Lung (tissue), 11 donors: ENCODE measurements at regions not wholly inside any gene's neighbourhood (a gene's known extent, or its start where the extent isn't known, plus 50 kb on each side); places are given as distances from the start of the nearest gene placed in this dataset.

Experiments used
- ATAC-seq: fragments of 200-7000 bp; cut with Tn5 transposase; one replicate; pipeline ENCODE4 v1.9.1; 2020; ENCODE audit warnings: moderate number of reproducible peaks; ENCODE audit not compliant: insufficient read depth, low FRiP score
- DNase-seq, 3 donors: peaks; one replicate each; pipeline ENCODE4 v3.0.0-alpha.2; 2013 to 2017
- H3K27ac ChIP-seq, 2 donors: one replicate each; pipeline ENCODE4 v1.5.1; 2013; ENCODE audit warnings: mild to moderate bottlenecking in 2 of 2, moderate library complexity in 2 of 2, control low read depth in 1 of 2, inconsistent platforms in 1 of 2, low read depth in 1 of 2, low read length in 1 of 2
- H3K27me3 ChIP-seq, 3 donors: one replicate each; pipeline ENCODE4 v1.5.1; 2013; ENCODE audit warnings: low read length in 2 of 3; ENCODE audit not compliant: control insufficient read depth in 3 of 3, insufficient read depth in 3 of 3
- H3K36me3 ChIP-seq, 4 donors: one replicate each; pipeline ENCODE4 v1.5.1; 2013; ENCODE audit warnings: low read length in 4 of 4, mild to moderate bottlenecking in 1 of 4, moderate library complexity in 1 of 4; ENCODE audit not compliant: control insufficient read depth in 4 of 4, insufficient read depth in 4 of 4
- H3K4me1 ChIP-seq, 5 donors: one replicate each; pipeline ENCODE4 v1.5.1; 2013; ENCODE audit warnings: low read length in 5 of 5, mild to moderate bottlenecking in 2 of 5, moderate library complexity in 1 of 5; ENCODE audit not compliant: control insufficient read depth in 5 of 5, insufficient read depth in 5 of 5
- H3K4me3 ChIP-seq: one replicate; pipeline ENCODE4 v1.5.1; 2013; ENCODE audit warnings: mild to moderate bottlenecking, control low read depth, moderate library complexity
- H3K9ac ChIP-seq, 2 donors: one replicate each; pipeline ENCODE4 v1.5.1; 2013; ENCODE audit warnings: low read length in 2 of 2, control low read depth in 1 of 2; ENCODE audit not compliant: insufficient read depth in 1 of 2
- H3K9me3 ChIP-seq, 4 donors: one replicate each; pipeline ENCODE4 v1.5.1; 2013; ENCODE audit warnings: low read length in 3 of 4, mild to moderate bottlenecking in 1 of 4, moderate library complexity in 1 of 4; ENCODE audit not compliant: control insufficient read depth in 4 of 4, insufficient read depth in 3 of 4
- CTCF ChIP-seq: IDR thresholded peaks from 2 replicates; pipeline ENCODE4 v1.5.1; 2012; ENCODE audit warnings: mild to moderate bottlenecking; ENCODE audit errors: control extremely low read depth, extremely low read depth
- WGBS, 2 donors: extraction: QIAGEN DNeasy Blood & Tissue Kit; methylation state at CpG; one replicate each; pipeline ENCODE4 v1.1.7; 2013; 5-methylcytosine and 5-hydroxymethylcytosine counted together
- donor health status: control.
- donor health status: control.
- donor health status: Bipolar disorder and iron deficiency.
- donor health status: healthy.
- donor health status: DM: yes; HTN: yes; CAD: no.

GRCh38 chr4:22174640-22175039 is 226.1 kb upstream of the KCNIP4 start:
- Histone ChIP-seq H3K27me3 (no peaks in the 10 kb centered on the region), H3K9me3 (no peaks in the 10 kb centered on the region), H3K4me1 (no peaks in the 10 kb centered on the region), H3K27ac (no peak overlapping the region), H3K36me3 (no peaks in the 10 kb centered on the region), H3K4me3 (no peak overlapping the region), H3K9ac (no peak overlapping the region)
- DNase-seq (no peak), ATAC-seq (no peak)
- 79 to 94% methylated on average over 1 of the region's 1 CpG for WGBS, 2 donors
- TF ChIP-seq CTCF, result no peak

GRCh38 chr4:22170353-22170752 is 221.8 kb upstream of the KCNIP4 start:
- Histone ChIP-seq H3K27ac (no peak overlapping the region), H3K9ac (no peak overlapping the region), H3K36me3 (no peaks in the 10 kb centered on the region), H3K27me3 (no peaks in the 10 kb centered on the region), H3K9me3 (no peaks in the 10 kb centered on the region), H3K4me1 (no peaks in the 10 kb centered on the region), H3K4me3 (no peak overlapping the region)
- WGBS, 2 donors, result 86 to 88% methylated on average over 1 of the region's 1 CpG
- no peak for TF ChIP-seq CTCF
- no peak for DNase-seq
- ATAC-seq, result no peak

- ATAC-seq (no peak), DNase-seq (no peak)
- TF ChIP-seq CTCF, result no peak
- WGBS, 2 donors, result 87 to 93% methylated on average over 4 of the region's 4 CpGs
- no peaks in the 10 kb centered on the region for H3K36me3 ChIP-seq
- H3K4me1 ChIP-seq, result no peaks in the 10 kb centered on the region
- no peak overlapping the region for H3K27ac ChIP-seq
- no peaks in the 10 kb centered on the region for H3K27me3 ChIP-seq
- H3K4me3 ChIP-seq, result no peak overlapping the region
- no peaks in the 10 kb centered on the region for H3K9me3 ChIP-seq
- H3K9ac ChIP-seq, result no peak overlapping the region
Measured at GRCh38 chr4:22167201-22167600, 218.6 kb upstream of the KCNIP4 start.

GRCh38 chr4:22162454-22162853 is 213.9 kb upstream of the KCNIP4 start:
- no peaks in the 10 kb centered on the region for H3K36me3 ChIP-seq
- TF ChIP-seq CTCF, result no peak
- ATAC-seq (no peak), DNase-seq (no peak)
- H3K4me3 ChIP-seq, result no peak overlapping the region
- no peaks in the 10 kb centered on the region for H3K4me1 ChIP-seq
- no peaks in the 10 kb centered on the region for H3K27me3 ChIP-seq
- H3K27ac ChIP-seq, result no peak overlapping the region
- H3K9ac ChIP-seq, result no peak overlapping the region
- H3K9me3 ChIP-seq, result peaks cover 0 to 12% (median 0%) of the 10 kb centered on the region in 4 donors
- WGBS, 2 donors, result 62 to 72% methylated on average over 5 of the region's 5 CpGs
